ENCODE measurements at regions not wholly inside any gene's neighbourhood (a gene's known extent, or its start where the extent isn't known, plus 50 kb on each side); places are given as distances from the start of the nearest gene placed in this dataset.
A peak's percentile ranks its signal among the peaks of the same experiment; 100 is the strongest.
"Not testable (repeated sequence)": the region's sequence is repeated elsewhere in the genome, so short reads cannot be mapped to it uniquely, and the experiment has no call there.

- peak; percentile 62 for DNase-seq
Measured at GRCh38 chr17:72175787-72176515, 55.1 kb downstream of the SOX9 start.

GRCh38 chr17:72176516-72176851, 55.7 kb downstream of the SOX9 start:
- DNase-seq, result no peak

GRCh38 chr17:72176951-72177660, 56.3 kb downstream of the SOX9 start:
- DNase-seq, result no peak

- no peak for DNase-seq
Measured at GRCh38 chr17:72177738-72178137, 56.9 kb downstream of the SOX9 start.

- no peak for DNase-seq
Measured at GRCh38 chr17:72182371-72182873, 61.6 kb downstream of the SOX9 start.

- DNase-seq, result no peak
Measured at GRCh38 chr17:72183194-72183685, 62.4 kb downstream of the SOX9 start.

- DNase-seq, result no peak
Measured at GRCh38 chr17:72184805-72185204, 64.0 kb downstream of the SOX9 start.

GRCh38 chr17:72185564-72185963, 64.7 kb downstream of the SOX9 start:
- peak; percentile 52 for DNase-seq

GRCh38 chr17:72187556-72187955, 66.7 kb downstream of the SOX9 start:
- DNase-seq, result peak; percentile 86

GRCh38 chr17:72188801-72189200, 68.0 kb downstream of the SOX9 start:
- no peak for DNase-seq

- DNase-seq, result no peak
Measured at GRCh38 chr17:72189768-72190593, 69.2 kb downstream of the SOX9 start.

GRCh38 chr17:72191356-72191755, 70.5 kb downstream of the SOX9 start:
- DNase-seq, result no peak

- DNase-seq, result no peak
Measured at GRCh38 chr17:72191921-72192799, 71.3 kb downstream of the SOX9 start.

- DNase-seq, result no peak
Measured at GRCh38 chr17:72192800-72193192, 72.0 kb downstream of the SOX9 start.

- no peak for DNase-seq
Measured at GRCh38 chr17:72193391-72194106, 72.7 kb downstream of the SOX9 start.

GRCh38 chr17:72194107-72194440, 73.3 kb downstream of the SOX9 start:
- not testable (repeated sequence) for DNase-seq

GRCh38 chr17:72199256-72199655, 78.4 kb downstream of the SOX9 start:
- DNase-seq, result no peak

- DNase-seq, result no peak
Measured at GRCh38 chr17:72204742-72205141, 83.9 kb downstream of the SOX9 start.

- peak; percentile 58 for DNase-seq
Measured at GRCh38 chr17:72205357-72205756, 84.5 kb downstream of the SOX9 start.

- no peak for DNase-seq
Measured at GRCh38 chr17:72205822-72206221, 85.0 kb downstream of the SOX9 start.

- no peak for DNase-seq
Measured at GRCh38 chr17:72206376-72206775, 85.6 kb downstream of the SOX9 start.

- DNase-seq, result no peak
Measured at GRCh38 chr17:72208832-72209231, 88.0 kb downstream of the SOX9 start.
